ENCODE measurements at regions not wholly inside any gene's neighbourhood (a gene's known extent, or its start where the extent isn't known, plus 50 kb on each side); places are given as distances from the start of the nearest gene placed in this dataset.

- intact Hi-C loops (cut with micrococcal nuclease) = loop anchor here (10.0 kb wide), 1 partner anchor 61 kb away; no protein-coding TSS in a partner anchor
- Histone ChIP-seq H3K4me3 (no peak overlapping the region), H3K36me3 (no peaks in the 10 kb centered on the region), H3K27me3 (ENCODE audit: low read depth) (no peaks in the 10 kb centered on the region), H3K27ac (replicated peaks) (no peak overlapping the region), H3K9me3 (replicated peaks) (no peaks in the 10 kb centered on the region), H3K4me1 (no peaks in the 10 kb centered on the region)
- no peak for TF ChIP-seq CTCF (IDR thresholded peaks at IDR 0.05; ENCODE audit: borderline replicate concordance)
- DNase-seq = no peak
Measured at GRCh38 chr1:82265436-82265835, 464.7 kb downstream of the ADGRL2 start.

GRCh38 chr1:82264802-82265201 is 464.1 kb downstream of the ADGRL2 start:
- no peak for TF ChIP-seq CTCF (IDR thresholded peaks at IDR 0.05; ENCODE audit: borderline replicate concordance)
- no peak overlapping the region for H3K4me3 ChIP-seq
- H3K4me1 ChIP-seq = no peaks in the 10 kb centered on the region
- no peaks in the 10 kb centered on the region for H3K9me3 ChIP-seq (replicated peaks)
- intact Hi-C loops (cut with micrococcal nuclease) = loop anchor here (10.0 kb wide), 1 partner anchor 60 kb away; no protein-coding TSS in a partner anchor
- no peak overlapping the region for H3K27ac ChIP-seq (replicated peaks)
- no peak for DNase-seq
- no peaks in the 10 kb centered on the region for H3K27me3 ChIP-seq (ENCODE audit: low read depth)
- H3K36me3 ChIP-seq = no peaks in the 10 kb centered on the region

- no peak for TF ChIP-seq CTCF (IDR thresholded peaks at IDR 0.05; ENCODE audit: borderline replicate concordance)
- Histone ChIP-seq H3K4me3 (no peak overlapping the region), H3K4me1 (no peaks in the 10 kb centered on the region), H3K27ac (replicated peaks) (no peak overlapping the region), H3K27me3 (ENCODE audit: low read depth) (no peaks in the 10 kb centered on the region), H3K9me3 (replicated peaks) (no peaks in the 10 kb centered on the region), H3K36me3 (no peaks in the 10 kb centered on the region)
- no peak for DNase-seq
- intact Hi-C loops (cut with micrococcal nuclease) = loop anchor here (10.0 kb wide), 1 partner anchor 59 kb away; no protein-coding TSS in a partner anchor
Measured at GRCh38 chr1:82263396-82263795, 462.7 kb downstream of the ADGRL2 start.

- intact Hi-C loops (cut with micrococcal nuclease) = loop anchor here (10.0 kb wide), 1 partner anchor 56 kb away; no protein-coding TSS in a partner anchor
- no peaks in the 10 kb centered on the region for H3K36me3 ChIP-seq
- TF ChIP-seq CTCF (IDR thresholded peaks at IDR 0.05; ENCODE audit: borderline replicate concordance) = no peak
- H3K9me3 ChIP-seq (replicated peaks) = no peaks in the 10 kb centered on the region
- no peaks in the 10 kb centered on the region for H3K4me1 ChIP-seq
- no peaks in the 10 kb centered on the region for H3K27me3 ChIP-seq (ENCODE audit: low read depth)
- no peak overlapping the region for H3K27ac ChIP-seq (replicated peaks)
- DNase-seq = no peak
- no peak overlapping the region for H3K4me3 ChIP-seq
Measured at GRCh38 chr1:82260666-82261065, 459.9 kb downstream of the ADGRL2 start.

GRCh38 chr1:82260051-82260450 is 459.3 kb downstream of the ADGRL2 start:
- TF ChIP-seq CTCF (IDR thresholded peaks at IDR 0.05; ENCODE audit: borderline replicate concordance) = no peak
- H3K36me3 ChIP-seq = no peaks in the 10 kb centered on the region
- no peaks in the 10 kb centered on the region for H3K27me3 ChIP-seq (ENCODE audit: low read depth)
- H3K4me3 ChIP-seq = no peak overlapping the region
- intact Hi-C loops (cut with micrococcal nuclease) = loop anchor here (10.0 kb wide), 1 partner anchor 55 kb away; no protein-coding TSS in a partner anchor
- DNase-seq = no peak
- no peaks in the 10 kb centered on the region for H3K9me3 ChIP-seq (replicated peaks)
- no peak overlapping the region for H3K27ac ChIP-seq (replicated peaks)
- no peaks in the 10 kb centered on the region for H3K4me1 ChIP-seq

Measured in left ventricle myocardium inferior (tissue), 1 donor.